Globus pallidus (tissue), 1 donor: ENCODE measurements at regions not wholly inside any gene's neighbourhood (a gene's known extent, or its start where the extent isn't known, plus 50 kb on each side); places are given as distances from the start of the nearest gene placed in this dataset.

Experiments
- DNase-seq: peaks from one replicate; pipeline ENCODE4 v3.0.0-alpha.2; 2015; ENCODE audit warnings: low spot score

DNA sequence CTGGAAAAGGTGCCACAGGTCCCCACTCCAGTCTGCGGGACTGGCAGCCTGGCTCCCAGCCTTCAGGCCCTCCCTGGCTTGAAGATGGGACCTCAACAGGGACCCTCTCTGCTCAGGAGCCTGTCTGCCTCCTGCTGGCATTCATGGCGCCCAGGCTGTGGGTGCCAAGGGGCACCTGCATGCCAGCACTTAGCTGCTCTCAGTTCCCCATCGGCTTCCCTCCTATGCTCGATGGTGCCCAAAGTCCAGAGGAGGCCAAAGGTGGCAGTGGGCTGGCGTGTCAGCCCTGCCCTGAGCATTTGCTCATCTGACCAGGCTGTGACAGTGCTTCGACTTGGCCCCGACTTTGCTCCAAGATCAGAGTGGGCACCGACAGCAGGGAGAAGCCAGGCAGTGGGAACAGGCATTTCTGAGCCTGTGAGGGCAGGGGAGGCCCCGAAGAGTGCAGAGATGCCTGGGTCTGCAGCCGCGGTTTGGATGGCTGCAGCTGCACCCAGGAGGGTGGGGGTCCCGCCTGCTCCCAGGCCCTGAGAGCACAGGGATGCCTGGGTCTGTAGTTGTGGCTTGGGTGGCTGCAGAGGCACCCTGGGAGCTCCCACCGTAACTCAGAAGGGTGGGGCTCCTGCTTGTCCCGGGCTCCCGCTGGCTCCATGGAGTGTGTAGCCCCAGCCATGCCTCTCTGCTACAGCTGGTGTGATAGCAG lies 463.6 kb downstream of the TBC1D22A start:
- no peak for DNase-seq

DNA sequence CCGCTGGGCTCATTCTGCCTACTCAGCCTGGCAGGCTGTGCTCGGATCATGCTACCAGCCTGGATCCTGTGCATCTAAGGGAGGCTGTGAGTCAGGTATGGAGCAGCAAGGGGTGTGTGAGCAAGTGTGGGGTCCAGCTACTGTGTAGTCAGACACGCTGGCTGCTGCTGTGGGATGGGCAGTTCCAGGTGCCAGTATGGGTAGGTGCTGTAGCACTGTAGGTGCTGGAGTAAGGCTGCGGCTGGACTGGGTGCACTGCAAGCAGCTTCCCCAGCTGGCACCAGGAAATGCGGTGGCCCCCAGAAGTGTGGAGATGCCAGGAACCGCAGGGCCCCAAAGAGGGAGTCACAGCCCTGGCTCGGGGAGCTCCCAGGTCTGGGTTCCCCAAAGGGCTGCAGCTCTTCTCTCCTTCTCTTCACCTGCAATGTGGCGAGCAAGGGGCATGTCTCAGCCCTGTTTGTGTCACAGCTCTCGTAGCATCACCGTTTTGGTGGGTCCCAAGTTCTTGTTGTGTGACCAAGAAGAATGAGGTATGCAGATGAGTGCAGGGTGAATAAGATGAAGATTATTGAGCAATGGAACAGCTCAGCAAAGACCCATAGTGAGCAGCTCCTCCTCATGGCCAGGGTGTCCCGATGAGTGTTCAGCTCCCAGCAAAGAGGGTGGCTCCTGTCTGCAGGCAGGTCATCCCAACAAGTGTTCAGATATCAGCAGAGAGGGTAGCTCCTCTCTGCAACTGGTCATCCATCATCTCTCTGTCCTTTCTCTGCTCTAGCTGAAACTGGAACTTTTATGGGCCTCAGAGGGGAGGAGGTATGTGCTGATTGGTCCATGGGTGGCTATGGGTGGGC lies 462.9 kb downstream of the TBC1D22A start:
- no peak for DNase-seq
